NCI-H69 (cell line): ENCODE measurements at regions not wholly inside any gene's neighbourhood (a gene's known extent, or its start where the extent isn't known, plus 50 kb on each side); places are given as distances from the start of the nearest gene placed in this dataset.
"Not testable (repeated sequence)": the region's sequence is repeated elsewhere in the genome, so short reads cannot be mapped to it uniquely, and the experiment has no call there.

Experiments used
- DNase-seq: peaks from one replicate; lab custom pipeline; 2025; lab: John Stamatoyannopoulos, UW

- DNase-seq = no peak
Observed at GRCh38 chr7:140283472-140283871, 106.7 kb upstream of the KDM7A start.

GRCh38 chr7:140281960-140282359, 105.2 kb upstream of the KDM7A start:
- no peak for DNase-seq

GRCh38 chr7:140281255-140281654, 104.5 kb upstream of the KDM7A start:
- no peak for DNase-seq

GRCh38 chr7:140276001-140276400, 99.2 kb upstream of the KDM7A start:
- no peak for DNase-seq

- DNase-seq = no peak
Observed at GRCh38 chr7:140275069-140275965, 98.5 kb upstream of the KDM7A start.

- DNase-seq = no peak
Observed at GRCh38 chr7:140273417-140273816, 96.6 kb upstream of the KDM7A start.

- not testable (repeated sequence) for DNase-seq
Observed at GRCh38 chr7:140271643-140271968, 94.8 kb upstream of the KDM7A start.

GRCh38 chr7:140269004-140269638, 92.3 kb upstream of the KDM7A start:
- no peak for DNase-seq

- DNase-seq = no peak
Observed at GRCh38 chr7:140267381-140268226, 90.8 kb upstream of the KDM7A start.

- DNase-seq = no peak
Observed at GRCh38 chr7:140263277-140263676, 86.5 kb upstream of the KDM7A start.

- DNase-seq = no peak
Observed at GRCh38 chr7:140262242-140262903, 85.6 kb upstream of the KDM7A start.

GRCh38 chr7:140261522-140261921, 84.7 kb upstream of the KDM7A start:
- no peak for DNase-seq

GRCh38 chr7:140261105-140261486, 84.3 kb upstream of the KDM7A start:
- DNase-seq = no peak

- peak; percentile 81 for DNase-seq
Observed at GRCh38 chr7:140260352-140261104, 83.7 kb upstream of the KDM7A start.

GRCh38 chr7:140257278-140257677, 80.5 kb upstream of the KDM7A start:
- not testable (repeated sequence) for DNase-seq

GRCh38 chr7:140254976-140255375, 78.2 kb upstream of the KDM7A start:
- not testable (repeated sequence) for DNase-seq

GRCh38 chr7:140249036-140249806, 72.4 kb upstream of the KDM7A start:
- DNase-seq = no peak

- DNase-seq = peak; percentile 64
Observed at GRCh38 chr7:140247559-140247958, 70.8 kb upstream of the KDM7A start.

- DNase-seq = no peak
Observed at GRCh38 chr7:140245611-140246105, 68.9 kb upstream of the KDM7A start.
